Jurkat, Clone E6-1 (cell line): ENCODE measurements at regions not wholly inside any gene's neighbourhood (a gene's known extent, or its start where the extent isn't known, plus 50 kb on each side); places are given as distances from the start of the nearest gene placed in this dataset.

Experiments
- DNase-seq: peaks from one replicate; pipeline ENCODE4 v3.0.0-alpha.2; 2011; ENCODE audit warnings: low read depth, low spot score
- H3K4me3 ChIP-seq: 2 replicates; pipeline ENCODE4 v1.5.1; 2011; ENCODE audit warnings: mild to moderate bottlenecking, low read length, control low read depth, moderate library complexity

- H3K4me3 ChIP-seq: no peak overlapping the region
- no peak for DNase-seq
These were observed 151.4 kb downstream of the FBLN2 start for GRCh38 chr3:13700362-13700761.

GRCh38 chr3:13696699-13697098 lies 147.8 kb downstream of the FBLN2 start:
- DNase-seq: no peak

GRCh38 chr3:13693441-13693840 lies 144.5 kb downstream of the FBLN2 start:
- DNase-seq: no peak

More at GRCh38 chr3:13696699-13697098, 147.8 kb downstream of the FBLN2 start:
- H3K4me3 ChIP-seq: no peak overlapping the region

GRCh38 chr3:13690636-13691035 lies 141.7 kb downstream of the FBLN2 start:
- no peak for DNase-seq
- no peak overlapping the region for H3K4me3 ChIP-seq

More at GRCh38 chr3:13693441-13693840, 144.5 kb downstream of the FBLN2 start:
- H3K4me3 ChIP-seq: no peak overlapping the region

GRCh38 chr3:13689373-13690260 lies 140.7 kb downstream of the FBLN2 start:
- no peak for DNase-seq
- H3K4me3 ChIP-seq: no peak overlapping the region

GRCh38 chr3:13688824-13689223 lies 139.9 kb downstream of the FBLN2 start:
- no peak overlapping the region for H3K4me3 ChIP-seq
- DNase-seq: peak; percentile 52

GRCh38 chr3:13688034-13688433 lies 139.1 kb downstream of the FBLN2 start:
- no peak overlapping the region for H3K4me3 ChIP-seq
- DNase-seq: no peak
